HG02981 (cell line): ENCODE measurements at regions not wholly inside any gene's neighbourhood (a gene's known extent, or its start where the extent isn't known, plus 50 kb on each side); places are given as distances from the start of the nearest gene placed in this dataset.

Experiments
- ATAC-seq: cut with Tn5 transposase; IDR thresholded peaks from one replicate; pipeline ENCODE4 v1.9.1; 2021; ENCODE audit warnings: mild to moderate bottlenecking, moderate library complexity; ENCODE audit not compliant: unreplicated experiment

- no peak for ATAC-seq
These were observed 223.1 kb upstream of the GLI3 start for GRCh38 chr7:42460148-42460547.

GRCh38 chr7:42457663-42458062 is 220.7 kb upstream of the GLI3 start:
- no peak for ATAC-seq

GRCh38 chr7:42456756-42457276 is 219.8 kb upstream of the GLI3 start:
- no peak for ATAC-seq

- no peak for ATAC-seq
These were observed 219.3 kb upstream of the GLI3 start for GRCh38 chr7:42456267-42456666.

GRCh38 chr7:42453931-42454361 is 216.9 kb upstream of the GLI3 start:
- no peak for ATAC-seq

- ATAC-seq = no peak
These were observed 215.3 kb upstream of the GLI3 start for GRCh38 chr7:42452356-42452755.

GRCh38 chr7:42449431-42449830 is 212.4 kb upstream of the GLI3 start:
- no peak for ATAC-seq

GRCh38 chr7:42448901-42449300 is 211.9 kb upstream of the GLI3 start:
- ATAC-seq = no peak

- no peak for ATAC-seq
These were observed 208.7 kb upstream of the GLI3 start for GRCh38 chr7:42445691-42446090.

GRCh38 chr7:42440951-42441350 is 203.9 kb upstream of the GLI3 start:
- ATAC-seq = no peak

GRCh38 chr7:42432644-42433043 is 195.6 kb upstream of the GLI3 start:
- no peak for ATAC-seq

- no peak for ATAC-seq
These were observed 194.9 kb upstream of the GLI3 start for GRCh38 chr7:42431873-42432272.

- ATAC-seq = no peak
These were observed 192.3 kb upstream of the GLI3 start for GRCh38 chr7:42429339-42429738.

GRCh38 chr7:42426163-42426562 is 189.2 kb upstream of the GLI3 start:
- ATAC-seq = no peak

GRCh38 chr7:42414941-42415505 is 178.0 kb upstream of the GLI3 start:
- ATAC-seq = no peak

GRCh38 chr7:42414028-42414427 is 177.0 kb upstream of the GLI3 start:
- no peak for ATAC-seq

GRCh38 chr7:42409296-42409695 is 172.3 kb upstream of the GLI3 start:
- ATAC-seq = no peak

GRCh38 chr7:42407833-42408232 is 170.8 kb upstream of the GLI3 start:
- no peak for ATAC-seq

GRCh38 chr7:42407021-42407710 is 170.2 kb upstream of the GLI3 start:
- ATAC-seq = no peak

GRCh38 chr7:42406358-42406757 is 169.3 kb upstream of the GLI3 start:
- no peak for ATAC-seq

GRCh38 chr7:42405782-42406181 is 168.8 kb upstream of the GLI3 start:
- no peak for ATAC-seq

GRCh38 chr7:42403831-42404230 is 166.8 kb upstream of the GLI3 start:
- no peak for ATAC-seq

- no peak for ATAC-seq
These were observed 164.0 kb upstream of the GLI3 start for GRCh38 chr7:42400961-42401360.
